ENCODE measurements at regions not wholly inside any gene's neighbourhood (a gene's known extent, or its start where the extent isn't known, plus 50 kb on each side); places are given as distances from the start of the nearest gene placed in this dataset.

DNA sequence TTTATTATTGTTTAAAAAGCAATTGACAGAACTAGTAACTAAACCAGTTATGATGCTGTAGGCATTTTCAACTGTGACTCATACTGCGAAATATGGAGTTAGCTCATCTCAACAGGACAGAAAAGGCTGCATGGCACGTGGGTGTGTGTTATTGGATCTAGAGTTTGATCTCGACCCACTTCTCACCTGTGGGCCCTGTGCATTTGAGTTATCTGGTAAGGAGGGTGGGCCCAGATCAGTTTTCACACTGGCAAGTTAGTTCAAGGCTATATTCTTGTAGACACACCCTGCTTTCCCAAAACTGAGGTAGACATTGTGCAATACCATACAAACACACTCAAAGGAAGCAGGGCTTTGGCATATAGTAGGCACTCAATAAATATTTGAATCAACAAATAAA, 71.3 kb upstream of the PRDX6 start:
- in situ Hi-C loops (cut with MboI; ENCODE audit: low sequenced_read_pairs) = no loop called here
- H3K9me3 ChIP-seq (ENCODE audit: control insufficient read depth, insufficient read depth, low read length) = no peaks in the 10 kb centered on the region
- H3K18ac ChIP-seq (ENCODE audit: low read depth, low read length) = no peak overlapping the region
- dilution Hi-C loops (cut with HindIII; ENCODE audit: low sequenced_read_pairs, unreplicated experiment) = no loop called here
- peaks cover 8% of the 10 kb centered on the region for H3K4me1 ChIP-seq (ENCODE audit: control insufficient read depth, insufficient read depth, low read length)
- H3K79me1 ChIP-seq (ENCODE audit: low read depth in 1 of 2, low read length in 2 of 2) = no peaks in the 10 kb centered on the region
- H4K5ac ChIP-seq (ENCODE audit: low read depth, low read length) = no peak overlapping the region
- no peak overlapping the region for H2AFZ ChIP-seq (replicated peaks; ENCODE audit: low read length, poor library complexity)
- H2BK5ac ChIP-seq (ENCODE audit: low read depth, low read length, poor library complexity, severe bottlenecking) = no peak overlapping the region
- no peak overlapping the region for H2BK20ac ChIP-seq (ENCODE audit: low read depth, low read length)
- no peak overlapping the region for H2AK5ac ChIP-seq (ENCODE audit: low read depth, low read length)
- no CpG with 5 or more reads among the region's 3 CpGs for WGBS, 2 experiments (ENCODE audit: extremely low coverage in 2 of 2, insufficient read length in 1 of 2)
- CTCF ChIA-PET = no interaction called here
- no peaks in the 10 kb centered on the region for H3K27me3 ChIP-seq (ENCODE audit: control insufficient read depth, insufficient read depth, low read length)
- no peak overlapping the region for H3K4me2 ChIP-seq (ENCODE audit: low read depth, low read length)
- H3K4ac ChIP-seq (ENCODE audit: low read depth, low read length) = no peak overlapping the region
- ATAC-seq (ENCODE audit: low read depth) (peak; percentile 80), DNase-seq (peak; percentile 83)
- H3K27ac ChIP-seq (ENCODE audit: insufficient read depth, low read length) = no peak overlapping the region
- H3K23ac ChIP-seq (ENCODE audit: low read depth, low read length) = no peak overlapping the region
- peaks cover 7% of the 10 kb centered on the region for H3K9me1 ChIP-seq (ENCODE audit: insufficient read depth, low read length)
- TF ChIP-seq MAFK (IDR thresholded peaks at IDR 0.05; ENCODE audit: low read depth, low read length) = peak; percentile 54
- TF ChIP-seq RAD21 (IDR thresholded peaks at IDR 0.05; ENCODE audit: low read length) = no peak
- TF ChIP-seq, protein P1, sequence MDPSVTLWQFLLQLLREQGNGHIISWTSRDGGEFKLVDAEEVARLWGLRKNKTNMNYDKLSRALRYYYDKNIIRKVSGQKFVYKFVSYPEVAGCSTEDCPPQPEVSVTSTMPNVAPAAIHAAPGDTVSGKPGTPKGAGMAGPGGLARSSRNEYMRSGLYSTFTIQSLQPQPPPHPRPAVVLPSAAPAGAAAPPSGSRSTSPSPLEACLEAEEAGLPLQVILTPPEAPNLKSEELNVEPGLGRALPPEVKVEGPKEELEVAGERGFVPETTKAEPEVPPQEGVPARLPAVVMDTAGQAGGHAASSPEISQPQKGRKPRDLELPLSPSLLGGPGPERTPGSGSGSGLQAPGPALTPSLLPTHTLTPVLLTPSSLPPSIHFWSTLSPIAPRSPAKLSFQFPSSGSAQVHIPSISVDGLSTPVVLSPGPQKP (IDR thresholded peaks at IDR 0.05; ENCODE audit: borderline replicate concordance, low read depth, low read length) = no peak
- no peak for TF ChIP-seq MAZ (IDR thresholded peaks at IDR 0.05; ENCODE audit: borderline replicate concordance, low read depth, low read length)
- TF ChIP-seq CEBPB (IDR thresholded peaks at IDR 0.05; ENCODE audit: low read depth, low read length) = peak; percentile 93
- TF ChIP-seq, protein P2, sequence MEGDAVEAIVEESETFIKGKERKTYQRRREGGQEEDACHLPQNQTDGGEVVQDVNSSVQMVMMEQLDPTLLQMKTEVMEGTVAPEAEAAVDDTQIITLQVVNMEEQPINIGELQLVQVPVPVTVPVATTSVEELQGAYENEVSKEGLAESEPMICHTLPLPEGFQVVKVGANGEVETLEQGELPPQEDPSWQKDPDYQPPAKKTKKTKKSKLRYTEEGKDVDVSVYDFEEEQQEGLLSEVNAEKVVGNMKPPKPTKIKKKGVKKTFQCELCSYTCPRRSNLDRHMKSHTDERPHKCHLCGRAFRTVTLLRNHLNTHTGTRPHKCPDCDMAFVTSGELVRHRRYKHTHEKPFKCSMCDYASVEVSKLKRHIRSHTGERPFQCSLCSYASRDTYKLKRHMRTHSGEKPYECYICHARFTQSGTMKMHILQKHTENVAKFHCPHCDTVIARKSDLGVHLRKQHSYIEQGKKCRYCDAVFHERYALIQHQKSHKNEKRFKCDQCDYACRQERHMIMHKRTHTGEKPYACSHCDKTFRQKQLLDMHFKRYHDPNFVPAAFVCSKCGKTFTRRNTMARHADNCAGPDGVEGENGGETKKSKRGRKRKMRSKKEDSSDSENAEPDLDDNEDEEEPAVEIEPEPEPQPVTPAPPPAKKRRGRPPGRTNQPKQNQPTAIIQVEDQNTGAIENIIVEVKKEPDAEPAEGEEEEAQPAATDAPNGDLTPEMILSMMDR (conservative IDR thresholded peaks at IDR 0.05; ENCODE audit: low read depth, low read length) = no peak
- TF ChIP-seq, protein P3, sequence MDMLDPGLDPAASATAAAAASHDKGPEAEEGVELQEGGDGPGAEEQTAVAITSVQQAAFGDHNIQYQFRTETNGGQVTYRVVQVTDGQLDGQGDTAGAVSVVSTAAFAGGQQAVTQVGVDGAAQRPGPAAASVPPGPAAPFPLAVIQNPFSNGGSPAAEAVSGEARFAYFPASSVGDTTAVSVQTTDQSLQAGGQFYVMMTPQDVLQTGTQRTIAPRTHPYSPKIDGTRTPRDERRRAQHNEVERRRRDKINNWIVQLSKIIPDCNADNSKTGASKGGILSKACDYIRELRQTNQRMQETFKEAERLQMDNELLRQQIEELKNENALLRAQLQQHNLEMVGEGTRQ (IDR thresholded peaks at IDR 0.05; ENCODE audit: low read depth, low read length) = peak; percentile 62; the same call in 1 of the 2 replicates
- TF ChIP-seq FOS (IDR thresholded peaks at IDR 0.05; ENCODE audit: low read depth, low read length) = peak; percentile 57
- peak; percentile 30; the same call in 1 of the 2 replicates for TF ChIP-seq MXI1 (IDR thresholded peaks at IDR 0.05; ENCODE audit: borderline replicate concordance, low read depth, low read length)
- no peak for TF ChIP-seq CHD1 (IDR thresholded peaks at IDR 0.05; ENCODE audit: low read depth, low read length)
- TF ChIP-seq POLR2A (IDR thresholded peaks at IDR 0.05; ENCODE audit: low read depth, low read length) = no peak
- TF ChIP-seq BHLHE40 (IDR thresholded peaks at IDR 0.05; ENCODE audit: low read depth, low read length) = peak; percentile 86
- H2BK120ac ChIP-seq (ENCODE audit: low read depth, low read length) = no peak overlapping the region
- intact Hi-C loops (cut with micrococcal nuclease) = loop anchor here (5.0 to 10.0 kb wide), 3 partner anchors 109 to 501 kb away; no protein-coding TSS in a partner anchor
- BruUV-seq (replicated peaks) = no TSS peak
- H3K9ac ChIP-seq (ENCODE audit: low read depth, low read length) = no peak overlapping the region
- no peak overlapping the region for H3K4me3 ChIP-seq (ENCODE audit: insufficient read depth, low read depth, low read length)
- H3K14ac ChIP-seq (replicated peaks; ENCODE audit: low read depth, low read length) = no peak overlapping the region
- H2AK9ac ChIP-seq (replicated peaks; ENCODE audit: low read depth, low read length, poor library complexity) = no peak overlapping the region
- H2BK15ac ChIP-seq (ENCODE audit: low read depth, low read length) = no peak overlapping the region
- H4K91ac ChIP-seq (ENCODE audit: insufficient read depth, low read depth, low read length) = no peak overlapping the region
- POLR2A ChIA-PET (ENCODE audit: unreplicated experiment) = no interaction called here
- H4K20me1 ChIP-seq (ENCODE audit: insufficient read depth, low read length) = no peaks in the 10 kb centered on the region
- H3K56ac ChIP-seq (ENCODE audit: extremely low read depth, insufficient read depth, low read length) = no peak overlapping the region
- no peaks in the 10 kb centered on the region for H3K36me3 ChIP-seq (ENCODE audit: control insufficient read depth, insufficient read depth, low read length)
- H4K8ac ChIP-seq (ENCODE audit: low read depth in 2 of 2, low read length in 2 of 2) = no peak overlapping the region

Data from IMR-90 (cell line).